Testis (tissue), 2 donors: ENCODE measurements at regions not wholly inside any gene's neighbourhood (a gene's known extent, or its start where the extent isn't known, plus 50 kb on each side); places are given as distances from the start of the nearest gene placed in this dataset.
"Not testable (repeated sequence)": the region's sequence is repeated elsewhere in the genome, so short reads cannot be mapped to it uniquely, and the experiment has no call there.

Experiments used
- DNase-seq: peaks from one replicate; pipeline ENCODE4 v3.0.0-alpha.2; 2019
- H3K27ac ChIP-seq, 2 donors: fragments of 200-600 bp; sonication (generic); one replicate each; pipeline ENCODE4 v1.5.1; 2019
- H3K27me3 ChIP-seq: fragments of 200-600 bp; sonication (generic); one replicate; pipeline ENCODE4 v1.5.1; 2019
- H3K36me3 ChIP-seq: fragments of 200-600 bp; sonication (generic); one replicate; pipeline ENCODE4 v1.5.1; 2017; ENCODE audit warnings: low read depth; ENCODE audit errors: missing control alignments
- H3K4me1 ChIP-seq: fragments of 200-600 bp; sonication (generic); one replicate; pipeline ENCODE4 v1.5.1; 2019
- H3K4me3 ChIP-seq, 2 donors: fragments of 200-600 bp; sonication (generic); one replicate each; pipeline ENCODE4 v1.5.1; 2017 to 2019
- H3K9me3 ChIP-seq: fragments of 200-600 bp; sonication (generic); one replicate; pipeline ENCODE4 v1.5.1; 2017
- CTCF ChIP-seq, 3 experiments: fragments of 450-650 bp in 2 of 3; fragments of 200-600 bp in 1 of 3; sonication (generic) in 1 of 3; IDR thresholded peaks; one replicate each; pipeline ENCODE4 v1.5.1; 2016 to 2019; ENCODE audit warnings: antibody characterized with exemption in 3 of 3, mild to moderate bottlenecking in 2 of 3, moderate library complexity in 1 of 3
- POLR2A ChIP-seq: fragments of 450-650 bp; IDR thresholded peaks from one replicate; pipeline ENCODE4 v1.6.1; 2017; ENCODE audit warnings: antibody characterized with exemption, mild to moderate bottlenecking, moderate library complexity
- WGBS, 2 donors: methylation state at CpG; one replicate each; pipeline ENCODE4 v1.1.5; 2018; 5-methylcytosine and 5-hydroxymethylcytosine counted together
- intact Hi-C: fragments of 100-400 bp; cut with DNase I; formaldehyde crosslinking; loops from one replicate; pipeline ENCODE4 v1.15.1; 2023; ENCODE audit warnings: low total_unique reads

GRCh38 chr4:133275246-133275645 is 126.2 kb downstream of the PCDH10 start:
- H3K4me3 ChIP-seq, result no peak overlapping the region
- H3K4me1 ChIP-seq, result no peaks in the 10 kb centered on the region
- intact Hi-C loops, result no loop called here
- H3K36me3 ChIP-seq, result no peaks in the 10 kb centered on the region
- no peak for DNase-seq
- H3K27me3 ChIP-seq, result no peaks in the 10 kb centered on the region
- no peaks in the 10 kb centered on the region for H3K9me3 ChIP-seq
- WGBS, 2 donors, result 91 to 92% methylated on average over 3 of the region's 3 CpGs
- H3K27ac ChIP-seq, result no peak overlapping the region
- TF ChIP-seq POLR2A (no peak), CTCF (IDR thresholded peaks at IDR 0.05) (no peak)

GRCh38 chr4:133273401-133273800 is 124.3 kb downstream of the PCDH10 start:
- no peak for DNase-seq
- Histone ChIP-seq H3K36me3 (no peaks in the 10 kb centered on the region), H3K27ac (no peak overlapping the region), H3K27me3 (no peaks in the 10 kb centered on the region), H3K4me3 (no peak overlapping the region), H3K4me1 (no peaks in the 10 kb centered on the region), H3K9me3 (no peaks in the 10 kb centered on the region)
- 88 to 92% methylated on average over 3 of the region's 3 CpGs for WGBS, 2 donors
- intact Hi-C loops, result no loop called here
- TF ChIP-seq CTCF (IDR thresholded peaks at IDR 0.05), result no peak
- no peak for TF ChIP-seq POLR2A

- no peaks in the 10 kb centered on the region for H3K27me3 ChIP-seq
- H3K36me3 ChIP-seq, result no peaks in the 10 kb centered on the region
- TF ChIP-seq CTCF (IDR thresholded peaks at IDR 0.05) (no peak), POLR2A (no peak)
- WGBS, 2 donors, result 75 to 80% methylated on average over 2 of the region's 2 CpGs
- intact Hi-C loops, result no loop called here
- no peak for DNase-seq
- no peak overlapping the region for H3K4me3 ChIP-seq
- H3K4me1 ChIP-seq, result no peaks in the 10 kb centered on the region
- no peak overlapping the region for H3K27ac ChIP-seq
- H3K9me3 ChIP-seq, result no peaks in the 10 kb centered on the region
These were observed 121.0 kb downstream of the PCDH10 start for GRCh38 chr4:133270021-133270570.

GRCh38 chr4:133268205-133268604 is 119.1 kb downstream of the PCDH10 start:
- H3K9me3 ChIP-seq, result no peaks in the 10 kb centered on the region
- H3K36me3 ChIP-seq, result no peaks in the 10 kb centered on the region
- H3K4me1 ChIP-seq, result no peaks in the 10 kb centered on the region
- no peak for DNase-seq
- TF ChIP-seq POLR2A, result no peak
- TF ChIP-seq CTCF (IDR thresholded peaks at IDR 0.05), result no peak
- 84 to 85% methylated on average over 17 of the region's 17 CpGs for WGBS, 2 donors
- no peak overlapping the region for H3K4me3 ChIP-seq
- intact Hi-C loops, result no loop called here
- H3K27me3 ChIP-seq, result no peaks in the 10 kb centered on the region
- H3K27ac ChIP-seq, result no peak overlapping the region

- intact Hi-C loops, H3K9me3 ChIP-seq, H3K4me1 ChIP-seq, H3K27ac ChIP-seq, H3K27me3 ChIP-seq, H3K36me3 ChIP-seq, DNase-seq, H3K4me3 ChIP-seq: not testable (repeated sequence)
- WGBS, 2 donors, result 52 to 64% methylated on average over 7 of the region's 7 CpGs
These were observed 118.4 kb downstream of the PCDH10 start for GRCh38 chr4:133267506-133267905.

DNA sequence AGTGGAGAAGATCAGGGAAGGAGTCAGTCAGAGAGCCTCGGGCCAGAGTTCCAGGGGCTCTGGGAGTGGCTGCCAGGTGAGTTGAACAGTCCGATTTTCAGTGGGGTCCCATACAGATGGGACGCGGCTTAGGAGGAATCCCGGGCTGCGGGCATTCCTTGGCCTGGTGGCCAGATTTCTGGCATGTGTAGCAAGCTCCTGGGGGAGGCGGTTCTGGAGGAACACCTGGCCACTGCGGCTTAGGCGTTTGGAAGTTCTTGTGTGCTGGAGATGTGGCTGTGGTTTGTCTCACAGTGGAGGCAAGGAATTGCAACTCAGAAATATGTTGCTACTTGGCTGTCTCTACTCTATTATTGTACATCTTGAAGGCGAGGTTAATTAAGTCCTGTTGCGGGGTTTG is 117.9 kb downstream of the PCDH10 start:
- H3K4me3 ChIP-seq, H3K9me3 ChIP-seq, DNase-seq, intact Hi-C loops, H3K36me3 ChIP-seq, H3K27ac ChIP-seq, H3K27me3 ChIP-seq, H3K4me1 ChIP-seq: not testable (repeated sequence)
- WGBS, 2 donors, result 92 to 97% methylated on average over 10 of the region's 11 CpGs

DNA sequence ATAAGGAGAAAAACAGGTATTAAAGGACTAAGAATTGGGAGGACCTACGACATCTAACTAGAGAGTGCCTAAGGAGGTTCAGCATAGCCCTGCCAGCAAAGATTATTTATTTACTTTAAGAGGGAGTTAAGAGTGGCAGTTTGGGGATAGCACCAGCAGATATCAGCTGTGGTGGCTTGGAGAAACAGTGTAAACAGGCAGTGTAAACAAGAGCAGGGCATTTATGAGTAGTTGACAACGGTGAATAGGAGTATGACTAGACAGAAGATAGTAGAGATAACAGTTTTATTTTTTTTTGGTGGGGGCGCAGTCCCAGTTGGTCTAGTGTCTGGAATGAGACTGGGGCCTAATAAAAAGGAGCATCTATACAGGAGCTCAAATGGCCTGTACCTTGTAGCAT is 115.2 kb downstream of the PCDH10 start:
- WGBS, 2 donors, result 75 to 77% methylated on average over 3 of the region's 3 CpGs
- H3K36me3 ChIP-seq, H3K4me1 ChIP-seq, H3K27ac ChIP-seq, intact Hi-C loops, DNase-seq, H3K27me3 ChIP-seq, H3K4me3 ChIP-seq, H3K9me3 ChIP-seq: not testable (repeated sequence)
